NCI-H146 treated with DMSO at 0.1 percent for 48 hours (cell line): ENCODE measurements at regions not wholly inside any gene's neighbourhood (a gene's known extent, or its start where the extent isn't known, plus 50 kb on each side); places are given as distances from the start of the nearest gene placed in this dataset.
"Not testable (repeated sequence)": the region's sequence is repeated elsewhere in the genome, so short reads cannot be mapped to it uniquely, and the experiment has no call there.

ENCODE experiments used
- DNase-seq: peaks from one replicate; lab custom pipeline; 2025; ENCODE audit not compliant: unreplicated experiment; lab: John Stamatoyannopoulos, UW

DNA sequence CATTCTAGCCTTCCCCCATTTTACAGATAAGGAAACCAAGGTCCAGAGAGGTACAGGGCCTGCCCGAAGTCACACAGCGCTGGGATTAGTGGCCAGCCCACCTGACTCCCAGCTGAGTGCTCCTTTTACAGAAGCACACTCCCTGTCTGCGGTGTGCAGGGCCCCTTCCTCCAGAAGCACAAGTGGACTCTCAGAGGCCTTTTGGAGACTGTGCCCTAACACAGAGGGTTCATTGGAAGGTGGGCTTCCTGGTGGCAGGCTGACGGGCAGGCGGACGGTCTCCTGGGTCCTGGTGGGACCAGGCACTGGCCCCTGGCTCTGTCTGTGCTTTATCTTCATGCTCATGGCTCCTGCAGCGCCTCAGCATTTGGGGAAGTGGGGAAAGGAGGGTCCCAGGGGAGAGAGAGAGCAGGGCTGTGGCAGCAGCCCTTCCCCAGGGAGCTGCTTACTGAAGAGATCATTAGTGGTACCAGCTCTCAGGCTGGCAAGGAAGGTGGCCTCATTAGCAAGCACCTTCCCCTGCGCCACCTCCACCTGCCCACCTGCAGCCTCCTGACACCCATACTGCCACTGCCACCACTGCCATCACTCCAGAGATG, 83.1 kb upstream of the GOLGA6L4 start:
- DNase-seq, result not testable (repeated sequence)

DNA sequence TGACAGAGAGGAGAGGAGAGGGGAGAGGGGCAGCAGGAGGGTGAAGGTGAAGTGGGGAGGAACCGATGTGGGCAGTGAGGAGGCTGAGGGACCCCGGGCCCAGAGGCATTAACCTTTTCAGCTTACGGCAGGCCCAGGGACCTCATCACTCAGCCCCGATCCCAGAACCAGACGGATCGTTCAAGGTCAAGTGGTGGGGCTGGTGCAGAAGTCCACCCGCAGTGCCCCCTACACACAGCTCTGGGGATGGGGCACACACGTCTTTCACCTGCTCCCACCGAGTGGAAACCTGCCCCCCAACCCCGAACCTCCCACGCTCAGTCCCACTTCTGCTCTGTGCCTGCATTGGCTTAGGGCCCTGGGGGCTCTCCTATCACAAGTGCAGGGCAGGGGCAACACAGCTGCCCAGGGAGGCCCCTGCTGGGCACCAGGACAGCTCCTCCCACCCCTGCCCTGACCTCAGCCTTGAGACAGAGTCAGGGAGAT, 81.9 kb upstream of the GOLGA6L4 start:
- DNase-seq, result not testable (repeated sequence)

DNA sequence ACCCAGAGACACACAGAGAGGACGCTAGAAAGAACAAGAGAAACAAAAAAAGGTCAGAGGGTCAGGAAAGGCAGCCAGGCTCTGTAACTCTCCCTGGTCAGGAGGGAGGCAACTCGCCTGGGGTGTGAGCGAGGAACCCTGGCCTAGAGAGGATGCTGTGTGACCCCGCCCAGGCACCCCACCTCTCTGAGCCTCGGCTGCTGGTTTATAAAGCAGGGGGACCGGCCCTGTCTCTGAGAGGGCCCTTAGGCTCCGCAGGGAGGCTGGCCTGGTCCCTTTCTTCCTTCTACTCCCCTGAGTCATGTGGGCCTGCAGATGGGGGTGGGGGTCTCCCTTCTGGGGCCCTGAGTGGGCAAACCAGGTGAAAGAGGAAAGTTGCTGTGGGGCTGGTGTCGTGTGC, 81.3 kb upstream of the GOLGA6L4 start:
- DNase-seq, result not testable (repeated sequence)

DNA sequence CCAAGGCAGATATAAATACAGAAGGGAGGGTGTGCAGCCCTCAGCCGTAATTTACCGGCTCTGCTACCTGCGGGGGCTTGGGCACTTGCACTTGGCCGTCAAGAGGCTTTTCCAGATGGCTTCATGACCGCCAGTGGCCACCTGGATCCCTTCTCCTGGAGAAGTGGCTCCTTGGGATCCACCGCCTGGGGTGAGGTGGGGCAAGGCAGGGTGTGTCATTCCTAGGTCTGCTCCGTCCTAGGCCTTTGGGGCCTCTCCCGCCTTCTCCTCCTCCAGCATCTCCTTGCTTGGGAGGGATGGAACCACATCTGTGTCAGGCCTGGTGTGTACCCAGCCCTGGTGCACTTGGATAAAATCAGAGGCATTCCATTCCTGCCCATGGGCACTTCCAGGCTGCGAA, 80.8 kb upstream of the GOLGA6L4 start:
- not testable (repeated sequence) for DNase-seq

DNA sequence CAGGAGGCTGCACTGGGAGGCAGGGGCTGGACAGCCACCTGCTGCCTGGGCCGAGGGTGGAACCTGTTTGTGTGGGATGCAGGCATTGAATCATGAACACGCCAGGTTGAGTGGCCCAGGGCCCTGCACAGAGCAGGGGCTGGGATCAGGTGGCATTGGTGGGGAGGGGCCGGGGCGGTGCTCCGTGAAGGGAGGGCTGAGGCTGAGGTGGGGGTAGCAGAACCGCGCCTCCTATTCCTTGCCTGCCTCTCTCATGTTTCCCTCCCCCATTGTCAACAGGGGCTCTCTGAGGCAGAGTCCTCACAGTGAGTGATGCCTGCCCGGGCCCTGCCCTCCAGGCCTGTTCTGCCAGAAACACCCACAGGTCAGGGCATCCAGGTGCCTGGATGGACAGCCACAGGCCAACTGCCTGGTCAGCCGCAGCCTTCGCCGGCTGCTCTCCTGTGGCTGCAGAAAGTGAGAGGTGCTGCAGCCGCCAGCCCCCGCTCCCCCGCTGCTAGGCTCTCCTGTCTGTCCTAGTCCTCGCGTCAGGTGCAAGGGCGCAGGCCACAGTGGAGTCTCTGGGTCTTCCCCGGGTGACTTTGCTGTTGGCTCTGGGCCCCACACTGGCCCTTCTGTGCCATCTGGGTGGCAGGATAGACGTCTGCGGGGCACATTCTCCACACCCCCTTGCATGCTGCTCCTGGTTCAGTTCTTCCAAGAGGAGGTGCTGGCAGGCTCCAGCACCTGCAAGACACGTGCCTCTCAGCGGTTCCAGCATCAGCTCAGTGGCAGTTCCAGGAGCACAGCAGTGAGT, 79.6 kb upstream of the GOLGA6L4 start:
- DNase-seq, result not testable (repeated sequence)

DNA sequence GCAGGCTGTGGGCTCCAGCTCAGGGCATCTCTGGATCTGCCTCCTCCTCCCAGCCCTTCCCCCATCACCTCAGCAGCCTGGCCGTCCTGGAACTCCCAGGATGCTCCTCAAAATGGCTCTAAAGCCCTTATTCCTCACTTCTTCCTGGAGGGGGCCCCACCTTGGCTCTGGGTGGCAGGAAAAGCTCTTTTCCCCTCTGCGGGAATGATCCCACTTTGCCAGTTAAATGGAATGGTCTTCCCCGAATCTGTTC, 79.1 kb upstream of the GOLGA6L4 start:
- DNase-seq, result not testable (repeated sequence)

DNA sequence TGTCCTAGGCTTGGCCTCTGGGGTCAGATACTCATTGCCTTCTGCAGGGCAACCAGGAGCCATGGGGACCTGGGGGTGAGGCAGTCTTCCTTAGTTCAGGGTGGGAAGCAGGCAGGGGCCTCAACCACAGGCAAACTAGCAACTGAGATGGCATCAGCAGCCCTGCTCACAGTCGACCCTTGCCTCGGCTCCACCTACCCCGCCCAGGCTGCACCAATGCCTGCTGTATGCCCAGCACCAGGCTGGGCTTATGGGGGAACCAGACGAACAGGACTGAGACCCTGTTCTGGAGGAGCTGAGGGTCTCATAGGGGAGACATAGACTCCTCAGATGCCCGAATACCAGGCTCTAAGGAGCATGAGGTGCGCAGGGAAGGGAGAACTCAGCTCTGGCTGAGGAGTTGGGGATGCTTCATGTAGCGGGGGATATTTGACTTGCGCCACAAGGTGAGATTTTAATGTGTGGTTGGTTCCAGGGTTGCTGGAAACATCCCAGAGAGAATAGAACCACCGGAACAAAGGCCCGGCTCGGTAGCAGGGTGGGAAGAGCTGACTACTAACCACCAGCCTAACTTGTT, 78.4 kb upstream of the GOLGA6L4 start:
- DNase-seq, result not testable (repeated sequence)

DNA sequence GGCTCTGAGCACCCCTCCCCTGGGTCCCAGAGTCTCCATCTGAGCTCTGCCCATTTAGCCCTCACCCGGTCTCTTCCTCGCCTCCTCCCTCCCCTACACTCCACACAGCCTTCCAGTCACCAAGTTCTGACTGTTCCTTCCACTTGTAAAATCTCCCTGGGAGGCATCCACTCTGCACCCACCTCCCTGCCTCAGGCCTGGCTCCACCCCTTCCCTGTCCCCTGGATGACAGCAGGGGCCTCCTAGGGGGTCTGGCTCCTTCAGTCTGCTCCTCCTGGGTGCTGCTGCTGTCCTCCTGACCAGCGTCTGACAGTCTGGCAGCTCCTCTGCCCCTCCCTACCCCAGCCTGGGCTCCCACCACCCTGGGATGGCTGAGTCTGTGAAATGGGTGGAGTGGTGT, 77.7 kb upstream of the GOLGA6L4 start:
- DNase-seq, result not testable (repeated sequence)

DNA sequence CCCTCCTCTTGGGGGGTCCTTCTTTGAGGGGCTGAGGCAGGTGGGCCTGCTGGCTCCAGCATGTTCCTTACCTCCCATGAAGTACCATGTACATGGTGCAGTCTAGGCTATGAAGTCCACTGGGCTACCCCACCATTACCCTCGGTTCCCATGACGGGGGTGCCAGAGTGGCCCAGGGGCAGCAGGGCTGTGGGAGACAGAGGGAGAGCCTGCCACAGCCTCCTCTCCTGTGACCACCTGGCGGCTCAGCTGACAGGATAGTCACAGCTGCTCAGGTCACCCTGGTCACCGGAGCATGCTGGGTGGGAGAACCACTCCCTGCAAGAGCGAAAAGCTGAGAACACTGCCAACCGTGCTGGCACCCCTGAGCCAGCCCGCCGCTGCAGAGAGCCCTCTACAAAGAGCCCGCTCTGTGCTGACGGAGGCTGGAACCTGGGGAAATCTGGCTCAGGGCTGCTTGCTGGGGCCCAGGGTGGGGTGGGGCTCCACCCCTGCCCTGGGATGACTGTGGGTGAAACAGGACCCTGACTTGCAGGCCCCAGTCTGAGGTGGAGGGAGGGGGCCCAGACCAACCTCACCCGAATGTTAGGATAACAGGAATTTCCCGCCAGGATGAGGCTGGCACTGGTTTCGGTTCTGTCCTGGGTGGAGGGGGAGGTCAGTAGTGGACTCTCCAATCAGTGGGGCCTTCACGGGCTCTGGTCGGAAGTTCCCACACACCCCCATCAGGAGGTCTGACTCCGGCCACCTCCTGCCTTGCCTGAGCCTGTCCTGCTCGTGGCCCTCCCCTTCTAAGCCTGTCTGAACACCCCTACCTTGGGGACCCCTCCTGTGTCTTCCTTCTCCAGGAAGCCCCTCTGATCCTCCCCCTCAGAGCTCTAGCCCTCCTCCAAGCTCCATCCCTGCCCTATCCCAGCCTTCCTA, 76.0 kb upstream of the GOLGA6L4 start:
- DNase-seq, result not testable (repeated sequence)

DNA sequence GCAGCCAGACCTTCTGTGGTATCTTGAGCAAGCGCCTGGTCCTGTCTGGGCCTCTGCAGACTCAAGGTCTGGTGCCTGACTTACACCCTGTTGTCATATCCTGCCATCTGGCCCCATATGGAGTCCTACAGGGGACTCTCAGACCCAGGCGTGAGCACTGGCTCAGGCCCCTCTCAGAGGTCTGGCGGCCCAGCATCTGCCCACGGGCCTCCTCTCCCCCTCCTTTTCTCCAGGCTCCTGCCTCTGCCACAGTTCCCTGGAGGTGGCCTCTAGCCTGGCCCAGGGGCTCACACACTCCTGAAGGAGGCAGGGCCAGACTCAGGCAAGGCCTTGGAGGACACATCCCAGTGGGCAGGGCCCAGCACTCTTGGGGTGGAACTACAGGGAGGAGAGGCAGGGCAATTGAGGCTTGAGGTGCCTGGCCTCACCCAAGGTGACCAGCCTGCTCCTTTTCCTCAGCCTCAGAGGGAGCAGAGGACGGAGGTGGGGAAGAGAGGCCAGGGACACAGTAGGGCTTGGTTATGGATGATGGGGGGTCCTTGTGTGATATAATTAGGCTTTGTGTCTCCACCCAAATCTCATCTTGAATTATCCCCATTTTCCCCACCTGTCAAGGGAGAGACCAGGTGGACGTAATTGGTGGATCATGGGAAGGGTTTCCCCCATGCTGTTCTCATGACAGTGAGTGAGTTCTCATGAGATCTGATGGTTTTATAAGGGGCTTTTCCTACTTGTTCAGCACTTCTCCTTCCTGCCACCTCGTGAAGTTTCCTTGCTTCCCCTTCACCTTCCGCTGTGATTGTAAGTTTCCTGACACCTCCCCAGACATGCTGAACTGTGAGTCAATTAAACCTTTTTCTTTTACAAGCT, 70.9 kb upstream of the GOLGA6L4 start:
- DNase-seq, result not testable (repeated sequence)

DNA sequence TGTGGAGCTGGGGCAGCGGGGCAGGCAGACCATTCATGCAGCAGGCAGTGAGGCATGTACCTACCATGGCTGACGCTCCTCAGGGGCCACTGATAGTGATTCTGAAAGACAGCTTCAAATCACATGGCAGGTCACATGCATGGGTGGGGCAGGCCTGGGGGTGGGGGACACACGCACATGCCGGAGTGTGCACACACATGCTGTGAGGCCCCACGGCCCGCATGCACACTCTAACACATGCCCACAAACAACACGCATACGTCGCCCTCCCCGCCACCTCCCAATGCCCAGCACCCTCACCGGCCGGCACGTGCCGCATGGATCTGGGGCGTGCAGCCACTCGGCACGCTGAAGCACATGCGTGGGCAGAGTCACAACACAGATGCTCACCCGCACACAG, 65.5 kb upstream of the GOLGA6L4 start:
- DNase-seq, result not testable (repeated sequence)

DNA sequence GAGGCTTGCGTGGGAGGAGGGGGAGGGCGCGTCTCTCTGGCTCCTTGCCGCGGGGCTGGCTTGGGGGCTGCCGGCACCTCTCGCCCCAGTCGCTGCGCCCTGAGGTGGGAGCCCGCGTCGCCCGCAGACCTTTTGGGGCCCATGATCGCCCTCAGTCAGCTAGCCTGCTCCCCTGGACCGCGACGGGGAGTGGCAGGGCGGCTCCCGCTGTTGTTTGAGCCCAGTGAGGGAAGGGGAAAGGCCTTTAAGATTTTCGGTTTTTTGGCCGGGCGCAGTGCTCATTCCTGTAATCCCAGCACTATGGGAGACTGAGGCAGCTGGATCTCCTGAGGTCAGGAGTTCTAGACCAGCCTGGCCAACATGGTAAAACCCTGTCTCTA, 62.4 kb upstream of the GOLGA6L4 start:
- DNase-seq, result not testable (repeated sequence)
